ENCODE measurements at regions not wholly inside any gene's neighbourhood (a gene's known extent, or its start where the extent isn't known, plus 50 kb on each side); places are given as distances from the start of the nearest gene placed in this dataset.

- DNase-seq (ENCODE audit: low read depth in 4 of 4, low spot score in 1 of 4), result no peak
Observed at GRCh38 chr20:58069796-58070663, 158.4 kb downstream of the ANKRD60 start.

GRCh38 chr20:58069207-58069606 is 159.2 kb downstream of the ANKRD60 start:
- DNase-seq (ENCODE audit: low read depth in 4 of 4, low spot score in 1 of 4), result no peak

GRCh38 chr20:58065508-58066361 is 162.7 kb downstream of the ANKRD60 start:
- DNase-seq (ENCODE audit: low read depth in 4 of 4, low spot score in 1 of 4), result no peak

- no peak for DNase-seq (ENCODE audit: low read depth in 4 of 4, low spot score in 1 of 4)
Observed at GRCh38 chr20:58064411-58065010, 163.9 kb downstream of the ANKRD60 start.

GRCh38 chr20:58059260-58059544 is 169.3 kb downstream of the ANKRD60 start:
- DNase-seq (ENCODE audit: low read depth in 4 of 4, low spot score in 1 of 4), result no peak

- DNase-seq (ENCODE audit: low read depth in 4 of 4, low spot score in 1 of 4), result no peak
Observed at GRCh38 chr20:58058421-58059259, 169.8 kb downstream of the ANKRD60 start.

GRCh38 chr20:58056921-58057686 is 171.3 kb downstream of the ANKRD60 start:
- no peak for DNase-seq (ENCODE audit: low read depth in 4 of 4, low spot score in 1 of 4)

- no peak for DNase-seq (ENCODE audit: low read depth in 4 of 4, low spot score in 1 of 4)
Observed at GRCh38 chr20:58056021-58056591, 172.3 kb downstream of the ANKRD60 start.

GRCh38 chr20:58054780-58055373 is 173.6 kb downstream of the ANKRD60 start:
- no peak for DNase-seq (ENCODE audit: low read depth in 4 of 4, low spot score in 1 of 4)

- no peak for DNase-seq (ENCODE audit: low read depth in 4 of 4, low spot score in 1 of 4)
Observed at GRCh38 chr20:58054082-58054779, 174.2 kb downstream of the ANKRD60 start.

- DNase-seq (ENCODE audit: low read depth in 4 of 4, low spot score in 1 of 4), result no peak
Observed at GRCh38 chr20:58053391-58054055, 174.9 kb downstream of the ANKRD60 start.

- DNase-seq (ENCODE audit: low read depth in 4 of 4, low spot score in 1 of 4), result no peak
Observed at GRCh38 chr20:58051367-58051766, 177.1 kb downstream of the ANKRD60 start.

GRCh38 chr20:58048096-58048702 is 180.3 kb downstream of the ANKRD60 start:
- no peak for DNase-seq (ENCODE audit: low read depth in 4 of 4, low spot score in 1 of 4)

- no peak for DNase-seq (ENCODE audit: low read depth in 4 of 4, low spot score in 1 of 4)
Observed at GRCh38 chr20:58046311-58046710, 182.1 kb downstream of the ANKRD60 start.

- no peak for DNase-seq (ENCODE audit: low read depth in 4 of 4, low spot score in 1 of 4)
Observed at GRCh38 chr20:58045579-58045978, 182.9 kb downstream of the ANKRD60 start.

- DNase-seq (ENCODE audit: low read depth in 4 of 4, low spot score in 1 of 4), result no peak
Observed at GRCh38 chr20:58044931-58045555, 183.4 kb downstream of the ANKRD60 start.

- DNase-seq (ENCODE audit: low read depth in 4 of 4, low spot score in 1 of 4), result no peak
Observed at GRCh38 chr20:58044286-58044685, 184.2 kb downstream of the ANKRD60 start.

Data from stimulated activated CD4-positive, alpha-beta T cell treated with anti-CD3 and anti-CD28 coated beads, Interleukin-1b, Interleukin-23, amount 100 ng/mL, for 24 hours (primary cell).